Fibroblast of lung (primary cell): ENCODE measurements at regions not wholly inside any gene's neighbourhood (a gene's known extent, or its start where the extent isn't known, plus 50 kb on each side); places are given as distances from the start of the nearest gene placed in this dataset.
"Not testable (repeated sequence)": the region's sequence is repeated elsewhere in the genome, so short reads cannot be mapped to it uniquely, and the experiment has no call there.

ENCODE experiments used
- DNase-seq, 2 donors: peaks; one replicate each; pipeline versions ENCODE4 v3.0.0 to v3.0.0-alpha.2; 2010; ENCODE audit warnings: low read depth in 2 of 2
- H2AFZ ChIP-seq: 2 replicates; pipeline ENCODE4 v1.5.1; 2012; ENCODE audit warnings: low read length, control low read depth, inconsistent platforms
- H3K27ac ChIP-seq: 2 replicates; pipeline ENCODE4 v1.5.1; 2011; ENCODE audit warnings: low read length, control low read depth; ENCODE audit not compliant: insufficient read depth
- H3K27me3 ChIP-seq: 2 replicates; pipeline ENCODE4 v1.5.1; 2011; ENCODE audit warnings: mild to moderate bottlenecking, low read length; ENCODE audit not compliant: control insufficient read depth, insufficient read depth
- H3K36me3 ChIP-seq: 2 replicates; pipeline ENCODE4 v1.5.1; 2011; ENCODE audit warnings: low read length; ENCODE audit not compliant: control insufficient read depth, insufficient read depth
- H3K4me1 ChIP-seq: 2 replicates; pipeline ENCODE4 v1.5.1; 2011; ENCODE audit warnings: low read length; ENCODE audit not compliant: control insufficient read depth, insufficient read depth; ENCODE audit errors: extremely low read depth
- H3K4me2 ChIP-seq: 2 replicates; pipeline ENCODE4 v1.5.1; 2011; ENCODE audit warnings: low read length, control low read depth; ENCODE audit not compliant: insufficient read depth; ENCODE audit errors: extremely low read depth
- H3K4me3 ChIP-seq, 4 experiments: fragments of 200-600 bp in 1 of 4; sonication (generic) in 1 of 4; replicated peaks in 1 of 4; 2 replicates each; pipeline ENCODE4 v1.5.1; 2011 to 2016; ENCODE audit warnings: low read length in 4 of 4, low read depth in 3 of 4, mild to moderate bottlenecking in 3 of 4, control low read depth in 2 of 4, inconsistent platforms in 1 of 4, mixed read lengths in 1 of 4; ENCODE audit not compliant: insufficient read depth in 1 of 4; ENCODE audit errors: control extremely low read depth in 1 of 4
- H3K79me2 ChIP-seq: 2 replicates; pipeline ENCODE4 v1.5.1; 2012; ENCODE audit warnings: mild to moderate bottlenecking, low read length, inconsistent platforms; ENCODE audit not compliant: control insufficient read depth, insufficient read depth
- H3K9ac ChIP-seq: 2 replicates; pipeline ENCODE4 v1.5.1; 2011; ENCODE audit warnings: mild to moderate bottlenecking, low read length, control low read depth; ENCODE audit not compliant: insufficient read depth
- H3K9me3 ChIP-seq: 2 replicates; pipeline ENCODE4 v1.5.1; 2012; ENCODE audit warnings: low read depth, low read length; ENCODE audit not compliant: control insufficient read depth, insufficient read depth
- H4K20me1 ChIP-seq: 2 replicates; pipeline ENCODE4 v1.5.1; 2011; ENCODE audit warnings: low read length; ENCODE audit not compliant: control insufficient read depth, insufficient read depth; ENCODE audit errors: extremely low read depth
- CTCF ChIP-seq, 2 donors: IDR thresholded peaks in 1 of 2; conservative IDR thresholded peaks in 1 of 2; 1 replicate in 1 of 2; 2 replicates in 1 of 2; pipeline ENCODE4 v1.5.1; 2011 to 2012; ENCODE audit warnings: low read length in 2 of 2, control low read depth in 1 of 2, inconsistent platforms in 1 of 2, low read depth in 1 of 2, mild to moderate bottlenecking in 1 of 2
- EZH2 ChIP-seq: IDR thresholded peaks from 2 replicates; pipeline ENCODE4 v1.5.1; 2012; ENCODE audit warnings: low read length, control low read depth, mild to moderate bottlenecking; ENCODE audit errors: missing control alignments

- H3K36me3 ChIP-seq = no peaks in the 10 kb centered on the region
- no peak overlapping the region for H2AFZ ChIP-seq
- no peaks in the 10 kb centered on the region for H3K4me1 ChIP-seq
- TF ChIP-seq EZH2 (no peak), CTCF (conservative IDR thresholded peaks at IDR 0.05 in 1 of 2, IDR thresholded peaks at IDR 0.05 in 1 of 2; ENCODE audit: low read depth in 1 of 2, low read length in 2 of 2) (no peak)
- no peak for DNase-seq
- H3K27me3 ChIP-seq = no peaks in the 10 kb centered on the region
- H3K4me2 ChIP-seq = no peak overlapping the region
- H3K4me3 ChIP-seq = no peak overlapping the region
- H4K20me1 ChIP-seq = no peaks in the 10 kb centered on the region
- H3K27ac ChIP-seq = no peak overlapping the region
- no peaks in the 10 kb centered on the region for H3K79me2 ChIP-seq
- no peaks in the 10 kb centered on the region for H3K9me3 ChIP-seq
- H3K9ac ChIP-seq = no peak overlapping the region
Measured at GRCh38 chr10:2197663-2198062, 460.3 kb upstream of the ADARB2 start.

- DNase-seq = no peak
- Histone ChIP-seq H3K27ac (no peak overlapping the region), H3K4me2 (no peak overlapping the region), H3K4me1 (no peaks in the 10 kb centered on the region), H3K9me3 (no peaks in the 10 kb centered on the region), H3K79me2 (no peaks in the 10 kb centered on the region), H4K20me1 (no peaks in the 10 kb centered on the region), H2AFZ (no peak overlapping the region), H3K27me3 (no peaks in the 10 kb centered on the region), H3K9ac (no peak overlapping the region), H3K4me3 (no peak overlapping the region), H3K36me3 (no peaks in the 10 kb centered on the region)
- TF ChIP-seq CTCF (conservative IDR thresholded peaks at IDR 0.05 in 1 of 2, IDR thresholded peaks at IDR 0.05 in 1 of 2; ENCODE audit: low read depth in 1 of 2, low read length in 2 of 2) (no peak), EZH2 (no peak)
Measured at GRCh38 chr10:2196272-2196671, 458.9 kb upstream of the ADARB2 start.

DNA sequence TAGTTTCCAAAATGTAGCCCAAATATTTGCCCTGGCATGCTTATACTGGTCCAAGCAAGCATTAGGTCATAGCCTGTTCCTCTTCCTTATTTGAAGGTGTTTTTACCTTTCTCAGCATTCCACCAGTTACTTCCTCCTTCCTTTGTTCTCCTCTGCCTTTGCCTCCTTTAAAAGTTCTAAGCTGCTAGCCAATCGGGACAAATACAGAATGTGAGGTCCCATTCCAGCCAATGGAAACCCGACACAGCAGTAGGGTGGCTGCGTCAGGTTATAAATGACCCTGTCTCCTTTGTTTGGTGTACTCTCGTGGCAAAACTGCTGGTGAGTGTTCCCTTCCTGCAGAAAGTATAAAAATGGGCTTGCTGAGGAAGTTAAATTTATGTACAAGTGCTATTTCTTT lies 452.0 kb upstream of the ADARB2 start:
- H3K9ac ChIP-seq, H4K20me1 ChIP-seq, H3K4me3 ChIP-seq, H3K36me3 ChIP-seq, H2AFZ ChIP-seq, H3K4me2 ChIP-seq, H3K27me3 ChIP-seq, H3K4me1 ChIP-seq, H3K79me2 ChIP-seq, H3K27ac ChIP-seq, DNase-seq, H3K9me3 ChIP-seq: not testable (repeated sequence)

- DNase-seq = no peak
- Histone ChIP-seq H3K9ac (no peak overlapping the region), H3K9me3 (no peaks in the 10 kb centered on the region), H3K4me1 (no peaks in the 10 kb centered on the region), H3K79me2 (no peaks in the 10 kb centered on the region), H3K4me3 (no peak overlapping the region), H4K20me1 (no peaks in the 10 kb centered on the region), H3K27ac (no peak overlapping the region), H3K27me3 (no peaks in the 10 kb centered on the region), H2AFZ (no peak overlapping the region), H3K4me2 (no peak overlapping the region), H3K36me3 (no peaks in the 10 kb centered on the region)
- TF ChIP-seq CTCF (conservative IDR thresholded peaks at IDR 0.05 in 1 of 2, IDR thresholded peaks at IDR 0.05 in 1 of 2; ENCODE audit: low read depth in 1 of 2, low read length in 2 of 2) (no peak), EZH2 (no peak)
Measured at GRCh38 chr10:2188371-2188770, 451.0 kb upstream of the ADARB2 start.
